HG02642 (cell line): ENCODE measurements at regions not wholly inside any gene's neighbourhood (a gene's known extent, or its start where the extent isn't known, plus 50 kb on each side); places are given as distances from the start of the nearest gene placed in this dataset.
"Not testable (repeated sequence)": the region's sequence is repeated elsewhere in the genome, so short reads cannot be mapped to it uniquely, and the experiment has no call there.

Experiments used
- ATAC-seq: cut with Tn5 transposase; IDR thresholded peaks from one replicate; pipeline ENCODE4 v1.9.1; 2021; ENCODE audit warnings: mild to moderate bottlenecking; ENCODE audit not compliant: unreplicated experiment, poor library complexity

DNA sequence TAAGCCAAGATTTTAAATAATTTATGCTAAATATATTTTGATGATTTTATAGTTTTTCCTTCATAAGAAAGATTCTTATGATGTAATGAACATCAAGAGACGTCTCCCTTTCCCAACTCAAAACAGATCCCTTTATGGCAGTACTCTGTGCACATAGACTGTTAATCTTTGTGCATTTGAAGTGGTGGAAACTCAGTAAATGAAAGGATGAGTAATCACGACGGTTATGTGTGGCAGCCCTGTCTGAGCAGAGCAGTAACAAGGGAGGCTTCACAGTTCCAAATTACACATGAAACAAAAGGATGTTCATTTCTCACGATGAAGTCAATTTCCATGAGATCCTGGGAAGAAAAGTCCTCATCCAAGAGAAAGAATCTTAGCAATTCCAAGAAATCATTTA lies 498.1 kb downstream of the KLF5 start:
- ATAC-seq: no peak

DNA sequence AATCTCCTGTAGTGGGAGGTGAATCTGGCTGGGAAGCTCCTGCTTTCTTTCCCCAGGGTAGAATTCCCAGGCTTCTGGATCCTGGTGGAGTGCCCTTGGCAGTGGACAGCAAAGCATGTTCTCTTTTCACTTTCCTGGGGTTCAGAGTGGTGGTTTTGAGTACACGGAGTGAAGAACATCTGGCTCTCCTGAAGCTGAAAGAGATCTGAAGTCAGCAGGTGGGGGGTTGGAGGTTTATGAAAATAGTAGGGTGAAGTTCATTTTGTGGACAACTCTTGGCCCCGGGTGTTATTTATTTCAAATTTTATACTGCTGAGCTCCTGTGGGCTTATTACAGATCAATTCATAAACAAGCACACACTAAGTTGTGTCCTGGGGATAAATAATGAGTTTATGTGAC lies 497.3 kb downstream of the KLF5 start:
- ATAC-seq: no peak

- no peak for ATAC-seq
These were observed 492.9 kb downstream of the KLF5 start for GRCh38 chr13:73551736-73552135.

- ATAC-seq: no peak
These were observed 490.9 kb downstream of the KLF5 start for GRCh38 chr13:73549717-73550116.

GRCh38 chr13:73548449-73548848 lies 489.6 kb downstream of the KLF5 start:
- ATAC-seq: no peak

DNA sequence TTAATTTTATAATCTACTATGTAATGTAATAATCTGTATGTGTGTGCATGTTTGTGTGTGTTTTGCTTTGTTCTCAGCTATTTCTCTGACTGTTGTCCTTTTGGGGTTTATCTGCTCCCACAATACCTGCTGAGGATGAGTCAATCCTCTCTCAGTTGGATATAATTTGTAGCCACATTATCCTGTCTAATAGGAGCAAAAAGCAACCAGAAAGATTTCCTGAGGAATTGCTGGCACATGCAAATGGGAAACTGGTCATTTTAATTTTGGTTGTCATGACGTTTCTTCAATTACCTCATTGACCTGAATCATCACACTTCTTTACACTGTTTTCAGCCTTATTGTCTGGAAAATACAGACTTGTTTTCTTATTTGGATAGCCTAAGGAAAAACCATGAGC lies 488.4 kb downstream of the KLF5 start:
- no peak for ATAC-seq

DNA sequence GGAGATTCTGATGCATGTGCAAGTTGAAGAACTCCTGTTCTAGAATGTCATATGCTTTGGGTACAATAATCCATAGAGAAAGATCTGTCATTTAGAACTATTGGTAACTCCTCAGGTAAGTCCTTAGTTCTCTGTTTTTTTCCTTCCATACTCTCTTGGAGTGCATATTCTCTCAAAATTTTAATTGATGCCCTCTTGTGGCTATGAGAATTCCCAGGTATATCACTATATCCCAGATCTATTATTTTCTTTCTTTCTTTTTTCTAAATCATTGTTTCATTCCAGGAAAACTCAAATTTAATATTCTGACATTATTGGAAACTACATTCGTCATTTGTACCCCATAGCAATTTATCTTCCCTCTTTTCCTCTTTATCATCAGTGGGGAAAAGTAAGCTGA lies 485.4 kb downstream of the KLF5 start:
- ATAC-seq: no peak

GRCh38 chr13:73542446-73542845 lies 483.6 kb downstream of the KLF5 start:
- no peak for ATAC-seq

- no peak for ATAC-seq
These were observed 478.1 kb downstream of the KLF5 start for GRCh38 chr13:73536865-73537264.

DNA sequence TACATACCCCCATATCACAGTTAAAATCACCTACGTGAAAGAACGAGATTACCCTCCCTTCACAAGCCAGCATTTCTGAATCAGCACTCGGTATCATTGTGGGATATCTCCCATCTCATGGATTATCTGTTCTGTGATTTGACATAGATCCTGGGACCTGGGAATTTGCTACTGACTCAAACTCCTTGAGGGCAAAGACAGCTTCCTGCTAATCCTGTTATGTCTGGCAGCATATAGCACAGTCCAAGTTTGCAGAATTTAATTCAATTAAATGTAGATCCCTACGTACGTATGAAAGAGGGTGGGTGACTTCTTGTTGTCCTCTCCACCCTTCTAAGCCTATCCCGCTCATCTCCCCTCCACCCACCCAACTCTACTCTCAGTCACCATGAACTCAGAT lies 476.5 kb downstream of the KLF5 start:
- ATAC-seq: no peak

GRCh38 chr13:73532987-73533510 lies 474.2 kb downstream of the KLF5 start:
- no peak for ATAC-seq

DNA sequence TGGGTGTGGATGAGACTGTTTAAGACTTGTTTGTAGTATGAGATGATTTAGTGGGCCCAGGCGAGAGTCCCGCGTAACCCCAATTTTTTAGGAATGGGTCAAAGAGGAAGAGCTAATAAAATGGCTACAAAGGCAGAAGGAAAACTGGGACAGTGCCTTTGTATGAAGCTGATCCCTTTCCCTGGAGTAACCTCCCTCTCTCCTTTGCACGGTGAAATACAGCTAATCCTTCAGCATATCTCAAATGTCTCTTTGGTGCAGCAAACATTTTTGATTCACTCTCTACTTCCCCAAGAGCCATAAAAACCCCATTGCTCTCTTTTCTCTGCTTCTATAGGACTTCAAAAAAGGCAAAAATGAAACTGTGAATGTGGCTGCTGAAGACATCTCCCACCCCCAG lies 473.8 kb downstream of the KLF5 start:
- no peak for ATAC-seq

DNA sequence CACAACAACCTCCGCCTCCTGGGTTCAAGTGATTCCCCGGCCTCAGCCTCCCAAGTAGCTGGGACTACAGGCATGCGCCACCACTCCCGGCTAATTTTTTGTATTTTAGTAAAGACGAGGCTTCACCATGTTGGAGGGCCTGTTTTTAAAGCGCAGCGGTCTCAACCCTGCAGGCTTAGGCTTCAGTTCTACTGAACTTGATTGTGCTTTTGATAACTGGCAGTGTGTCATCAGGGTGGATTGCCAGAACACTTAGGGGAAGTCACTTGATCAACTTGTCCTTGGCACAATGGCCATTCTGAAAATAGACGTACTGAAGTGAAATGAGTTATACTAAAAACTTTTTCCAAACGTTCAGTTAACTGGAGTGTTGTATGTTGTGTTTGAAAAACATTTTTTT lies 472.2 kb downstream of the KLF5 start:
- no peak for ATAC-seq

DNA sequence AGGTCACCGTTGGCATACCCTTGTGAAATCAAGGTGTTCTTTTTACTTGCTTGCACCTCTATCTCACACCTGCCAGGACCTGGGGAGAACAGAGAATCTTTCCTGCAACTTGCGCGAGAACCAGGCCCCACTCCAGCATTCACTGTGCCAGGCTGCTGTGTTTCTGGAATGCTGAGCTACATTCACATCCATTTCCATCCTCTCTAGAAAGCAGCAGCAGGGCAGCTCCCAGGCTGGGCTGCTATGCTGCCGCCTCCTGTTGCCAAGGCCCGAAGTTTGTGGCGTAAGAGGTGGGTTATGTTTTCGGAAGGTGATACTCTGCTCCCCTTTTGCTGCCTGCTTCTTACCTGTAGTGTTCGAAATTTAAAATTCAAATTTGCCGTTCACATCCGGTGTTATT lies 464.1 kb downstream of the KLF5 start:
- no peak for ATAC-seq

DNA sequence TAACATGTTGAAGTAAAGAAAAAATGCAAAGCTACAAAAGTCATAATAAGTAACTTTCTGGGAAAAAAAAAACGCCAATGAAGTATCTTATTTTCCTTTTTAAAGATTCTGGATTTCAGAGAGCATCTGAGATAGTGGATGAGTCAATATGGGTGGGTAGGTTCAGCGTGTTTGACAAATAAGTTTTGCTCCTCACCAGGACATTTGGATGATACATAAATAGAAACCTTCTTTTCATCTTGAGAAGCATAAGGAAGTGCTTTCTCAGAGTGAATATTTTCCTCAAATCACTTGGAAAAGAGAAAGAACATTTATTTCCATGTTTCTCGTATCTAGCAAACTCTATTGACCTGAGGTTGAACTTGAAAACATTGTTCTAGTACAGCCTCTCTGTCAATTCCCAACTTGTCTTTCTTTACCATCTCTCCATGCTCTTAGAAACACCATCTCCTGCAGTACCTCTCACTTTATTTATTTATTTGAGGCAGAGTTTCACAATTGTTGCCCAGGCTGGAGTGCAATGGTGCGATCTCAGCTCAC lies 463.2 kb downstream of the KLF5 start:
- no peak for ATAC-seq

- ATAC-seq: no peak
These were observed 462.5 kb downstream of the KLF5 start for GRCh38 chr13:73521290-73521624.

DNA sequence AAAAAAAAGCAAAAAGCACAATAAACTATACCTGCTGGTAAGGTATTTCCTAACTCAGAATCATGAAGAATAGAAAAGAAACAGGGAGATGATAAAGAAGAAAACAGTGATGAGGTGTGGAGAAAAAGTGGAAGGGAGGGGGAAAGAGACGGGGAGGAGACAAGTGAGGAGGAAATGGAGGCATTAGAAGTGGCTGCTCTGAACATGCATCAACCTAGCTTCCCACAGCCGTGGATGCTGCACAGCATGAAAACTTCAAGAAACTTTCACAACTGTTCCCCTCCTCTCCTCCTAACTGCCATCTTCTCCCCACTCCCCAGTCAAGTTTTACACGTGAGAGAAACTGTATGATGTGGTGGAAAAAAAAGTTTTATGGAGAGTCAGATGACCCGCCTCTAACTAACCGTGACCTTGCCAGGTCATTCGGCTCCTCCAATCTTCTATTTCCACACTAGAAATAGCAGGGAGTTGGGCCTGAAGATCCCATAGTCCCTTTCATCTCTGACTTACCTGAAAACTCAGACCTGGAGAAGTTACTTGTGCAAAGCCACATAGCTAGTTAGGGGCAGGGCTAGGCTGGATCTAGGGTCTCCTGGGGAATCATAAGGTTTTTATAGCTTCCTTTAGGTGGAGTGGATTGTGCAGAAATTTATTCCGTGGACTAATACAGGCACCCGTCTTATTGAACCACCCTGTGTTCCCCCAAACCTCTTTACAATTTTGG lies 461.9 kb downstream of the KLF5 start:
- ATAC-seq: no peak

GRCh38 chr13:73520135-73520534 lies 461.3 kb downstream of the KLF5 start:
- not testable (repeated sequence) for ATAC-seq

DNA sequence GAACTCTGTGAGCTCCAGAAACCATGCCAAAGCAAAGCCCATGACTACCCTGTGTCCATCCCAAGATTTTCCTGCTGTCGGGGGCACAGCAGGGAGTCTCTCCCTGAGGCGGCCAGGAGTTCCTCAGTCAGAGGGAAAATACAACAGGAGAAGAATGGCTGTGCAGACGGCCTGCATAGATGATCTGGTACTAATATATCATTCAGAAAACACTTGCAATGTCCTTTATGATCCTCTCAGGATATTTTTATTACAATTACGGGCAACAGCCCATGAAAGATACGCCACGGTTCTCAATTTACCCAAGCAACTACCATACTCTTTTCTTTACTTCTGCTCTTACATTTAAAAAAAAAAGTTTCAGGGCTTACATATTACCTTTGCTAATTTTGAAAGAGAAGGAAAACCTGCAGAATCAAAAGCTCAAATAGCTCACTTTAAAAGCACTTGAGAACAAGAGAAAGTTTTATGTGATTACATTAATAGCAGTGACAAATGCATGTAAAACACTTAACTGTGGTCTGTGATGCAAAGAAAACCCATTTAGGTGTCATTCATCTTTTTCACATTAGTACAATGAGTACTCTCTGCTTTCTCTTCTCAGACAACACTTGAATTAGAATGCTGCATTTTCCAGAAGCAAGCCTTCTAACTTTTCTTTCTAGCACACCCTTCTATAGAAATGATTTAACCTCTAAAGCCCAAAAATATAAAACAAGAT lies 460.8 kb downstream of the KLF5 start:
- ATAC-seq: no peak

- ATAC-seq: no peak
These were observed 459.0 kb downstream of the KLF5 start for GRCh38 chr13:73517766-73518165.

- no peak for ATAC-seq
These were observed 457.9 kb downstream of the KLF5 start for GRCh38 chr13:73516731-73517130.

DNA sequence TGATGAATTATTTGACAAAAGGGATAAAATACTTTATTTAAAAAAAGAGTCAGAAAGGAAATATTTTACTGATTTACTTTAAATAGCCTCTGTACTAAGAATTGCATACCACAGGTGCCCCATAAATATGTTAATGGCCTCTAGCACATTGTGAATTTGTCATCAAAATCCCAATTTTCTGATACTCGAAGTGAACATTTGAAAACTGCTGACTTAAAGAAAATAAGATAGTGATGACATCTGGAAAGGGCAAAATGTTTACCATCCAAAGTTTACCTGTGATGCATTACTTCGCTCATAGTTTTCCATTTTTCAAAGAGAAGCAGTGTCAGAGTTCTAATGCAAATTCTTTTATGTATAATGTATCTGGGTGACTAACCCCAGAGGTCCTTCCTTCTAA lies 455.4 kb downstream of the KLF5 start:
- no peak for ATAC-seq
